ENCODE measurements at regions not wholly inside any gene's neighbourhood (a gene's known extent, or its start where the extent isn't known, plus 50 kb on each side); places are given as distances from the start of the nearest gene placed in this dataset.

DNA sequence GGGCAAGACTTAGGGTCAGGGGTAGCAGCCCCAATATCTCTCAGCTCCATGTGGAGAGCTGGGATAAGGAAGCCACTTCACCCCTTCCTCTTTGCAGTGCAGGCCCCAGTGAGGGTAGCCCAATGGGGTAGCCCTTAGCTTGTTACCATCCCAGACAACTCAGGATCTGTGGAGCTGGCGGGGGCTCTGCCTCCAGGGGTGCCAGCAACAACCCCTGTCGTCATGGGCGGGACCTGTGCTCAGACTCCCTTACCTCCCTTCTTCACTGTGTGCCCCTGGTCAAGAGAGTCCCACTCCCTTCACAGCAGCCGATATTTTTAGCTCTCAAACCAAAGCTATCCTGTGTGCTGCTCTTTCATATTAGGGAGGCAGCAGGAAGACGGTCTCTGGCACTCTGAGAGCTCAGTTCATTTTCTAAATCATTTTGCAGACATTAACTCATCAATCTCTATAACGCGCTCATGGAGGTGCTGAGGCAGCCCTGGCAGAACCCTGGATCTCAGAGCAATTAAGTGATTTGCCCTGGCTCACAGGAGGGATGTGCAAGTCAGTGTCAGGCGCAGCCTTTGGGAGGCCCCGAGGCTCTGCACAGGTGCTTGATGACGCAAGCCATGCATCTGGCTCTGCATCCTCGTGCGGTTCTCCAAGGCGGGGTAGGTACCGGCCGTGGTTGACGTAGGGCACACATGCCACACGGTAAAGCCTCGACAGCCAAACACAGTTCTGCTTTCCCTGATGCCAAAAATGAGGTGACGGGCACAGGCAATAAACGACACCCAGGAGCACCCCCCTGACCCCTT lies 357.6 kb downstream of the SHANK2 start:
- intact Hi-C loops (cut with DNase I; ENCODE audit: low total_unique reads) = no loop called here
- no peak overlapping the region for H3K4me3 ChIP-seq
- TF ChIP-seq, protein P1, sequence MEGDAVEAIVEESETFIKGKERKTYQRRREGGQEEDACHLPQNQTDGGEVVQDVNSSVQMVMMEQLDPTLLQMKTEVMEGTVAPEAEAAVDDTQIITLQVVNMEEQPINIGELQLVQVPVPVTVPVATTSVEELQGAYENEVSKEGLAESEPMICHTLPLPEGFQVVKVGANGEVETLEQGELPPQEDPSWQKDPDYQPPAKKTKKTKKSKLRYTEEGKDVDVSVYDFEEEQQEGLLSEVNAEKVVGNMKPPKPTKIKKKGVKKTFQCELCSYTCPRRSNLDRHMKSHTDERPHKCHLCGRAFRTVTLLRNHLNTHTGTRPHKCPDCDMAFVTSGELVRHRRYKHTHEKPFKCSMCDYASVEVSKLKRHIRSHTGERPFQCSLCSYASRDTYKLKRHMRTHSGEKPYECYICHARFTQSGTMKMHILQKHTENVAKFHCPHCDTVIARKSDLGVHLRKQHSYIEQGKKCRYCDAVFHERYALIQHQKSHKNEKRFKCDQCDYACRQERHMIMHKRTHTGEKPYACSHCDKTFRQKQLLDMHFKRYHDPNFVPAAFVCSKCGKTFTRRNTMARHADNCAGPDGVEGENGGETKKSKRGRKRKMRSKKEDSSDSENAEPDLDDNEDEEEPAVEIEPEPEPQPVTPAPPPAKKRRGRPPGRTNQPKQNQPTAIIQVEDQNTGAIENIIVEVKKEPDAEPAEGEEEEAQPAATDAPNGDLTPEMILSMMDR (IDR thresholded peaks at IDR 0.05) = no peak
- H3K27ac ChIP-seq = no peak overlapping the region
- H3K36me3 ChIP-seq = no peaks in the 10 kb centered on the region
- H3K27me3 ChIP-seq = peaks cover 0 to 3% of the 10 kb centered on the region in 2 donors
- DNase-seq = no peak
- peaks cover 0 to 21% (median 6%) of the 10 kb centered on the region in 3 donors for H3K9me3 ChIP-seq
- no peaks in the 10 kb centered on the region for H3K4me1 ChIP-seq

DNA sequence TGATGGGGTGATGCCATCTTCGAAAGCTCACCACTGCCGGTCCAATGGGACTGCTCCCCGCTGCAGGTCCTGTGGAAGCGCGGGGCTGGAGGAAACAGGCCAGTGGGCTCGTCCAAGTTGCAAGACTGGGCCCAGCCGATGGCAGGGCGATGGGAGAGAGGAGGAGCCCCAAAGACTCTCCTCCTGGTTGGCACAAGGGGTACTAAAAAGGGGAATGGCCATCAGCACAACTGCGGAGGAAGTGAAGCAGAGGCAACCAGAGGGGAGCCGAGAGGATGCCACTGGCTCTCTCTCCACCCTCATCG lies 357.1 kb downstream of the SHANK2 start:
- peaks cover 0 to 3% of the 10 kb centered on the region in 2 donors for H3K27me3 ChIP-seq
- intact Hi-C loops (cut with DNase I; ENCODE audit: low total_unique reads) = no loop called here
- no peaks in the 10 kb centered on the region for H3K36me3 ChIP-seq
- no peak for DNase-seq
- peaks cover 0 to 22% (median 6%) of the 10 kb centered on the region in 3 donors for H3K9me3 ChIP-seq
- no peaks in the 10 kb centered on the region for H3K4me1 ChIP-seq
- TF ChIP-seq, protein P1 (IDR thresholded peaks at IDR 0.05) = no peak
- H3K27ac ChIP-seq = no peak overlapping the region
- no peak overlapping the region for H3K4me3 ChIP-seq

DNA sequence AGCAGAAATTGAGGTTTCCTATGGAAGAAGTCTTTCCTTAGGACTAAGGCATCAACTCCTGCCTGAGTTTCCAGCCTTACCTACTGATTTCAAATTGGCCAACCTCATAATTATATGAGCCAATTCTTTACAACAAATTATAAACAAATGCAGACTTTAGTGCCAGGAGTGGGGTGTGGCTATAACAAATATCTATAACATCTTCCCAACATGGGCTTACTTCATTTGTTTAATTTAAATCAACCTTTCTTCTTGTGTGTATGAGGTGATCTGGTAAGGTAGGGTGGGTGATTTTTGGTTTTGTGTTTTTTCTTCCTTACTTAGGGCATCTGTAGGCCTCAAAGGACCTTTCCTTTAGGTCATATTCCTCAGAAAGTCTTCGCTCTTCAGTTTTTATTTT lies 354.9 kb downstream of the SHANK2 start:
- intact Hi-C loops (cut with DNase I; ENCODE audit: low total_unique reads) = no loop called here
- Histone ChIP-seq H3K4me3 (no peak overlapping the region), H3K27ac (no peak overlapping the region), H3K9me3 (peaks cover 0 to 22% (median 6%) of the 10 kb centered on the region in 3 donors), H3K27me3 (peaks cover 0 to 10% of the 10 kb centered on the region in 2 donors), H3K4me1 (no peaks in the 10 kb centered on the region), H3K36me3 (no peaks in the 10 kb centered on the region)
- DNase-seq = no peak
- TF ChIP-seq, protein P1 (IDR thresholded peaks at IDR 0.05) = no peak

DNA sequence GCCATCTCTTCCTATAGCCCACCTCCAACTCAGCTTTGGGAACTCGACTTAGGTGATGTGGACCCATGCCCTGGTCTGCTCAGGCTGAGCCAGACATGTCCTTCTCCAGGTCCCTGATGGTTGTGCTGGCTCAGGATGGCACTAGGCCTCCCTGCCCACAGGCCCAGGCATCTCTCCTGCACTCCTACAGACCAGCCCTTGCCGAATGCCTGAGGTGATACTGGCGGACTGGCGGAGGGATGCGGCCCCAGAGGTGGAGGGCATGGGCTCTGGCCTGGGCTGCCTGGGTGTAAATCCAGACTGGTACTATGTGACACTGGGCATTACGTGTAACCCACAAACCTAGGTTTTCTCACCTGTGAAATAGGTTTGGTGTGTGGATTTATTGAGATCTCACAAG lies 352.8 kb downstream of the SHANK2 start:
- intact Hi-C loops (cut with DNase I; ENCODE audit: low total_unique reads) = no loop called here
- Histone ChIP-seq H3K4me3 (no peak overlapping the region), H3K9me3 (peaks cover 0 to 22% (median 6%) of the 10 kb centered on the region in 3 donors), H3K36me3 (no peaks in the 10 kb centered on the region), H3K27ac (no peak overlapping the region), H3K27me3 (peaks cover 0 to 12% of the 10 kb centered on the region in 2 donors), H3K4me1 (no peaks in the 10 kb centered on the region)
- TF ChIP-seq, protein P1 (IDR thresholded peaks at IDR 0.05) = no peak
- no peak for DNase-seq

DNA sequence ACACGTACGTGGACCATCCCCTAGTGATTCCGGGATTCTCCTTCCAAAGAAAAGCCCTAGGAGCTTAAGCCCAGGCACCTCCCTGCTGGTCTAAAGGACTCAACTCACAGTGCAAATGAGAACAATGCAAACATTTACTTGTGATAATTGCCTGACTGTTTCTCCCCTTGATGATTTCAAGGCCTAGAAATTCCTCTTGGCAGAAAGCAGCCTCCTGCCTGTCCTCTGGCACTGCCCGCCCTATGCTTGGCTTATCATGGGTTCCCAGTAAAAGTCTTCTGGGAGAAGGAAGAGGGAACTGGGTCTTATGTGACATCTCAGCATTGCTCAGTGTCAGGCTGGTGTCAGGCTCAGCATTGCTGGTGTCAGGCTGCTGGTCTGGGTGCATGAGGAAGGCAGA lies 351.8 kb downstream of the SHANK2 start:
- TF ChIP-seq, protein P1 (IDR thresholded peaks at IDR 0.05) = no peak
- no peak overlapping the region for H3K27ac ChIP-seq
- no peak for DNase-seq
- no peaks in the 10 kb centered on the region for H3K36me3 ChIP-seq
- peaks cover 0 to 22% (median 6%) of the 10 kb centered on the region in 3 donors for H3K9me3 ChIP-seq
- no peak overlapping the region for H3K4me3 ChIP-seq
- H3K4me1 ChIP-seq = no peaks in the 10 kb centered on the region
- intact Hi-C loops (cut with DNase I; ENCODE audit: low total_unique reads) = no loop called here
- H3K27me3 ChIP-seq = peaks cover 0 to 17% of the 10 kb centered on the region in 2 donors
